Testis (tissue), 2 donors: ENCODE measurements at regions not wholly inside any gene's neighbourhood (a gene's known extent, or its start where the extent isn't known, plus 50 kb on each side); places are given as distances from the start of the nearest gene placed in this dataset.

ENCODE experiments used
- POLR2A ChIP-seq: fragments of 450-650 bp; IDR thresholded peaks from one replicate; pipeline ENCODE4 v1.6.1; 2017; ENCODE audit warnings: antibody characterized with exemption, mild to moderate bottlenecking, moderate library complexity
- TF ChIP-seq, protein P1 (sequence below), 3 experiments: fragments of 450-650 bp in 2 of 3; fragments of 200-600 bp in 1 of 3; sonication (generic) in 1 of 3; IDR thresholded peaks; one replicate each; pipeline ENCODE4 v1.5.1; 2016 to 2019; ENCODE audit warnings: antibody characterized with exemption in 3 of 3, mild to moderate bottlenecking in 2 of 3, moderate library complexity in 1 of 3

DNA sequence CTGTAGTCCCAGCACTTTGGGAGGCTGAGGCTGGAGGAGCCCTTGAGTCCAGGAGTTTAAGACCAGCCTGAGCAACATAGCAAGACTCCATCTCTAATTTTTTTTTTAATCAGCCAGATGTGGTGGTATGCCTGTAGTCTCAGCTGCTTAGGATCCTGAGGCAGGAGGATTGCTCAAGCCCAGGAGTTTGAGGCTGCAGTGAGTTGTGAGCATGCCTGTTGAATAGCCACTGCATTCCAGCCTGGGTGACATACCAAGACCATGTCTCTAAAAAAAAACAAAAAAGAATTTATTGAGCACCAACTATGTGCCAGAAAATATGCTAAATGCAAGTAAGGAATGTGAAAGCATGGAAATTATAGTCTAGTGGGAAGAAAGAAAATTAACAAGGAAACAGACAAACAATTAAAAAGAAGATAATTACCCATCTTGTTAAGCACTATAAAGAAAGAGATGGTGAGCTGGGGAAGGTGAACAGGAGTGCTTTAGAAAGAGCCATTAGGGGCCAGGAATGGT is 104.0 kb upstream of the ZNF678 start:
- TF ChIP-seq, protein P1, sequence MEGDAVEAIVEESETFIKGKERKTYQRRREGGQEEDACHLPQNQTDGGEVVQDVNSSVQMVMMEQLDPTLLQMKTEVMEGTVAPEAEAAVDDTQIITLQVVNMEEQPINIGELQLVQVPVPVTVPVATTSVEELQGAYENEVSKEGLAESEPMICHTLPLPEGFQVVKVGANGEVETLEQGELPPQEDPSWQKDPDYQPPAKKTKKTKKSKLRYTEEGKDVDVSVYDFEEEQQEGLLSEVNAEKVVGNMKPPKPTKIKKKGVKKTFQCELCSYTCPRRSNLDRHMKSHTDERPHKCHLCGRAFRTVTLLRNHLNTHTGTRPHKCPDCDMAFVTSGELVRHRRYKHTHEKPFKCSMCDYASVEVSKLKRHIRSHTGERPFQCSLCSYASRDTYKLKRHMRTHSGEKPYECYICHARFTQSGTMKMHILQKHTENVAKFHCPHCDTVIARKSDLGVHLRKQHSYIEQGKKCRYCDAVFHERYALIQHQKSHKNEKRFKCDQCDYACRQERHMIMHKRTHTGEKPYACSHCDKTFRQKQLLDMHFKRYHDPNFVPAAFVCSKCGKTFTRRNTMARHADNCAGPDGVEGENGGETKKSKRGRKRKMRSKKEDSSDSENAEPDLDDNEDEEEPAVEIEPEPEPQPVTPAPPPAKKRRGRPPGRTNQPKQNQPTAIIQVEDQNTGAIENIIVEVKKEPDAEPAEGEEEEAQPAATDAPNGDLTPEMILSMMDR (IDR thresholded peaks at IDR 0.05), result no peak
- TF ChIP-seq POLR2A, result no peak
